Posterior cingulate gyrus (tissue), 11 donors: ENCODE measurements at regions not wholly inside any gene's neighbourhood (a gene's known extent, or its start where the extent isn't known, plus 50 kb on each side); places are given as distances from the start of the nearest gene placed in this dataset.

Experiments used
- DNase-seq, 10 donors: peaks; one replicate each; pipeline versions ENCODE4 v3.0.0 to v3.0.0-alpha.2; 2020 to 2021; ENCODE audit warnings: mixed read lengths in 3 of 10
- intact Hi-C: fragments of 100-400 bp; cut with DNase I; formaldehyde crosslinking; loops from one replicate; pipeline ENCODE4 v1.15.1; 2023

DNA sequence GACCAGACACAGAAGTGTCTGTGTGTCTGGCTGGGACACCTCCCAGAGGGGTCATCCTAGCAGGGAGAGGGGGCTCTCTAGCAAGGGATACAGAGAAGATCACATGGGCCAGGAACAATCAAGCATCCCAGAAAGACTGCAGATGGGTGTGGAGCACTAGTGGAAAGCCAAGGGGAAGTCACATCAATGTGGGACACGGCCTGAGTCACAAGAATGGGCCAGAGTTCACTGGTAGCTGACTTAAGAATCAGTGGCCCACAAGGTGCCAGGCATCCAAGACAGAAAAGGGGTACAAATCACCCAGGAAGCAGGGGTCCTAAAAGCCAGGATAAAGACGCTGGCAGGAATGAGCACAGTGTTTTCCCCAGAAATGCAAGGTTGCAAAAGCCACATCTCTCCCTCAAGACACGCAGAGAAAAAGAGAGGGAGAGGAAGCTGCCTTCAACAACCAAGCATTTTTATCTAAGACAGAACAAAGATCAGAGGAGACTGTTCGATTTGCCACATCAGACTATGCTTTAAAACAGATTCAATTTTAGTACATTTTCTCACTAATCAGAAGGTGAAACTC, 113.6 kb upstream of the DST start:
- intact Hi-C loops: loop anchor here (2.0 to 5.0 kb wide), 2 partner anchors 48 to 119 kb away; no protein-coding TSS in a partner anchor
- DNase-seq: no peak

DNA sequence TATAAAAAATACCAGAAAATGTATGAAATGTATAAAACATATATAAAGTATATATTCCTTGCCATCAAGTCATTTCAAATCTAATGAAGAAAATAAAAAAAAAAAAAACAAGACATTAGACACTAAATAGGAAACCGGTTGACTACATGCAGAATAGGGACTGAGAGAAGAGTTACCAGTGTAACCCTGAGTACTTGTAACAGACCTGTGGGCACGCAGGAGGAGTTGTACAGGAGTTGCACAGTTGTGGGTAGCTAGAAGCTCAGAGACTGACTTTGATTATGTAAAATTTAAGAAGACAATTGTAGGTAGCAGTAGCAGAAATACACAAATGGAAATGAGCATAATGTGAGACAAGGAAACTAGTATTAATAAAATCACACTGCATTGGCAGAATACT, 112.4 kb upstream of the DST start:
- DNase-seq: no peak
- intact Hi-C loops: loop anchor here (5.0 kb wide), 1 partner anchor 118 kb away; no protein-coding TSS in a partner anchor

DNA sequence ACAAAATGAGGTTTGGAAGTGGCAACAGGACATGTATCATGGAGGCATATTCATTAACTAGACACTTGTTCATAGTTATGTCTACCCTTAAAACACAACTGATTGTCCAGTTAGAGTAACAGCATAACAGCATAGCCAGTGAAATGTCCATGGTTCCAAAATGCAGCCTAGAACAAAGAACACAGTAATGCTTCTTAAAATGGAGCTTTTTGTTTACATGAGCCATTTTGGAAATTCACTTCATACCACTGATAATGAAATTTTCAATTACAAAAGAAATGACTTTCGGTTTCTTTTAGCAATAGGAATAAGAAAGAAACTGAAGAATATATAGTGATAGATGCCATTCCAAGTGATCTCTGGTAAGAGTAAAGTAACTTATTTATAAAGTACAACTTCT, 111.1 kb upstream of the DST start:
- no peak for DNase-seq
- intact Hi-C loops: no loop called here

- intact Hi-C loops: no loop called here
- no peak for DNase-seq
Observed at GRCh38 chr6:56752534-56752933, 109.8 kb upstream of the DST start.

GRCh38 chr6:56752009-56752408, 109.3 kb upstream of the DST start:
- intact Hi-C loops: no loop called here
- DNase-seq: no peak

DNA sequence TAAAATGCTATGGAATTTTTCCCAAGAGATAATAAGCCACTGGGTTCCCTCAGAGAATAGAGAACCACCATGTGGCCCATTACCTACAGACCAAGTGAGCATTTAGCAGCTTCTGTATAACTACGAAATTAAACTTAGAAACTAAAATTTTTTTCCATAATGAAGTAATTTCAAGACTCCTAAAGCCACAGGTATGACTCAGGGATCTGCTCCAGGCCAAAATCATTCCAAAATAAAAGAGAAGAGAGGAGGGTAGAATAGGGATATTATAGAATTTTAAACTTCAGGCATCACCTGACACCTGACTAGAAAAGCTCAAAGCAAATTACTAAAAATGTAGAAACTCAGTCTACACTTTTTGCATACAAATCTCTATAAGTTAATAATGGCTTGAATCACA, 108.9 kb upstream of the DST start:
- intact Hi-C loops: no loop called here
- no peak for DNase-seq

- intact Hi-C loops: no loop called here
- DNase-seq: no peak
Observed at GRCh38 chr6:56750686-56751085, 108.0 kb upstream of the DST start.

DNA sequence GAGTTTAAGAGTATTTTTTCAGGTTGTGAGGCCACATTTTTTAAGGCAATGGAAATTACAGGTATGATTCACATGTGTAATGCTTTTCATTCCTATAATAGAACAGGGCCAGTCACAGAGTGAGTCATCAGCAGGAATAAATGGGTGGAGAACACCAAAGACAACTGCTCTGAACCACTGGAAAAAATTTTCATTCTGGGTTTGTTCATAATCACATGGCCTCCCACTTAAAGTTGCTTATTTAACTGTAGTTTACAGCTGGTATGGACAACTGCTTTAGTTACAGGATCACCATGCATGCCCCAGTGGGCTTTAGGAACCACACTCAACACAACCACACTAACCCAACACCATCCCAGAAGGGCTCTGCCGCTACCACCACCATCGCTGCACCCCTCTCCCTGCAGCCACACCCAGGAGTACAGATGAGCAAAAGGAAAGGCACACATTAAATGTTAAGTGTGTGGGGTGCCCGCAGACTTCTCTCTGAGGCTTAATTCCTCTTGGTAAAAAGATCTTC, 107.0 kb upstream of the DST start:
- intact Hi-C loops: no loop called here
- no peak for DNase-seq

GRCh38 chr6:56746767-56747504, 104.2 kb upstream of the DST start:
- intact Hi-C loops: no loop called here

GRCh38 chr6:56745971-56746370, 103.3 kb upstream of the DST start:
- no peak for DNase-seq

More at GRCh38 chr6:56746767-56747504, 104.2 kb upstream of the DST start:
- DNase-seq: no peak

GRCh38 chr6:56745081-56745480, 102.4 kb upstream of the DST start:
- intact Hi-C loops: no loop called here

More at GRCh38 chr6:56745971-56746370, 103.3 kb upstream of the DST start:
- intact Hi-C loops: no loop called here

GRCh38 chr6:56744528-56744927, 101.8 kb upstream of the DST start:
- DNase-seq: no peak
- intact Hi-C loops: no loop called here

More at GRCh38 chr6:56745081-56745480, 102.4 kb upstream of the DST start:
- no peak for DNase-seq

- DNase-seq: no peak
- intact Hi-C loops: no loop called here
Observed at GRCh38 chr6:56742122-56742791, 99.6 kb upstream of the DST start.

- DNase-seq: no peak
- intact Hi-C loops: no loop called here
Observed at GRCh38 chr6:56741472-56741871, 98.8 kb upstream of the DST start.

DNA sequence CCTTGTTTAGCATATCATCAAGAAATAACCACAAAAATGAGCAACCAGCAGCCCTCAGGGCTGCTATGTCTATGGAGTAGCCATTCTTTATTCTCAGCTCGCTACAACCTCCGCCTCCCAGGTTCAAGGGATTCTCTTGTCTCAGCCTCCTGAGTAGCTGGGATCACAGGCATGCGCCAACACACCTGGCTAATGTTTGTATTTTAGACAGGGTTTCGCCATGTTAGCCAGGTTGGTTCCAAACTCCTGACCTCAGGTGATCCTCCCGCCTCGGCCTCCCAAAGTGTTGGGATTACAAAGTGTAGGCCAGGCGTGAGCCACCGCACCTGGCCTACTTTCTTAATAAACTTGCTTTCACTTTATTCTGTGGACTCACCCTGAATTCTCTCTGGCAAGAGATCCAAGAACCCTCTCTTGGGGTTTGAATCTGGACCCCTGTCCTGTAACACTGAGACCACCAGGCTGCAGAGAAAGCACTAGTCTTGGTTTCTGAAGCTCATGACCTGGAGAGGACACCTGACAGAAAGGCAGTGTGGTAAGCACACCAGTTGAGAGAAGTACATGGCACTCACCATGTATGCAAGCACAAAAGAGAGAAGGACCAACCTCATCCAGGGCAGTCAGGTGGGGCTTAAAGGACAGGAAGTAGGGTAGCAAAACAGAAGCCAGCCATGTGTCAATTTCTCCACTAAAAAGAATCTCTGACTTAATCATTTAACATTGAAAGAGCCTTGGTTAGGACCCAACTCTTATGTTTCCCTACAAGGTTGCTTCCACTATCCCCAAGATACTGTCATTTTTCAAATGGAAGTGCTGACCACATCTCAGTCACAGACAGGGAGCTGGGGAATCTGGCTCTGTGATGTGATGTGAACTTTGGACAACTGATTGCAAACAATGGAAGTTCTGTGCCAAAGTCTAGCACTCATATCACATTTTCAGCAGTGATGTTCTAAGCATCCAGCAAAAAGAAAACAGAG, 97.4 kb upstream of the DST start:
- intact Hi-C loops: no loop called here
- no peak for DNase-seq

GRCh38 chr6:56736804-56737203, 94.1 kb upstream of the DST start:
- intact Hi-C loops: no loop called here

DNA sequence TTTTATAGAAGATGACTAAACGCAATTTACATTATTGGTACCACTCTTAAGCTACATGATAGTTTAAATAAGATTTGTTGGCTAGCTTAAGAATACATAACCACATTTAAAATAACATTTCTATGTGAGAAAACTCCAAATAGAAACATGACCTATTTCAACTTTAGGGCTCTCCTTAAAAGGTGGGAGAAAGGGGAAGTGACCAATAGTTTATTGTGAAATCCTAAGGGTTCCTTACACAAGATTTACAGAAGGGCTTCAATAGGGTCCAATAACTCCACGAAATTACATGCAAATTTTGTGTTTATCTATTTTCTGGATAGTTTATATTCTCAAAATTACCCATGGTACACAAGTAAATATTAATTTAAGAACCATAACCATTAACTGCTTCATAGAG, 91.6 kb upstream of the DST start:
- no peak for DNase-seq

More at GRCh38 chr6:56736804-56737203, 94.1 kb upstream of the DST start:
- DNase-seq: no peak

DNA sequence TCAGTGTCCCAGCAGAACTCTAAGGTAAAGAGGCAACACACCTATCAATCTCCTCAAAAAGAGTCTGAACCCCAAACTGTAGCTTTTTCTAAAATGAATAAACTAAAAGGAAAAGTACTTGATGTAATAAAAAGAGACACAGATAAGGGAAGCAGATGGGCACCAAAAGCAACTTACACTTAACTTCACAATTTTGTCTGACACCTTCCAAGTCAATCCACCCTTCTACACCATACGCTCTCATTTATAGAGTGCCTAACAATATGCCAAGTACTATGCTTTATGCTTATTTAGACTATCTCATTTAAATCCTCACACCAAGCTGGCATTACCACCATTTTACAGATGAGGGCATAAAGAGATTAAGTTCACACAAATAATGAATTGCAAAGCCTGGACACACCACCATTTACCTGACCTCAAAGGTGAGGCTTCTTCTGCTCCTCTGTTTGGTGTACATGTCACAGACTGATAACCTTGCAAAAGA, 90.6 kb upstream of the DST start:
- intact Hi-C loops: no loop called here
- no peak for DNase-seq

More for the DNA sequence above, 91.6 kb upstream of the DST start:
- intact Hi-C loops: no loop called here

GRCh38 chr6:56732517-56732916, 89.8 kb upstream of the DST start:
- intact Hi-C loops: no loop called here
- DNase-seq: no peak
